IMR-90 (cell line): ENCODE measurements at regions not wholly inside any gene's neighbourhood (a gene's known extent, or its start where the extent isn't known, plus 50 kb on each side); places are given as distances from the start of the nearest gene placed in this dataset.

Experiments used
- ATAC-seq: fragments of 200-7000 bp; cut with Tn5 transposase; 2 replicates; pipeline ENCODE4 v1.9.1; 2020; ENCODE audit warnings: low read depth, mild to moderate bottlenecking, moderate library complexity
- BruUV-seq: library from RNA; stranded (reverse); fragments of 400-500 nt; replicated peaks from 2 replicates; lab custom pipeline; 2021; lab: Mats Ljungman, UMichigan
- CTCF ChIA-PET: fragments of 300-600 bp; formaldehyde crosslinking; extraction: SDS; loops from one replicate; lab custom pipeline; 2021; ENCODE audit warnings: antibody characterized with exemption; lab: Yijun Ruan, JAX
- POLR2A ChIA-PET: fragments of 300-600 bp; sonication (Branson Sonifier 250); formaldehyde crosslinking; loops from one replicate; lab custom pipeline; 2022; ENCODE audit warnings: antibody characterized with exemption; ENCODE audit not compliant: unreplicated experiment; lab: Charles Lee
- DNase-seq: peaks from one replicate; pipeline ENCODE4 v3.0.0; 2013
- H2AFZ ChIP-seq: replicated peaks from 2 replicates; pipeline ENCODE3; 2013; ENCODE audit warnings: low read length, mild to moderate bottlenecking; ENCODE audit not compliant: poor library complexity
- H2AK5ac ChIP-seq: 2 replicates; pipeline ENCODE4 v1.6.1; 2013; ENCODE audit warnings: low read depth, low read length, inconsistent platforms
- H2AK9ac ChIP-seq: replicated peaks from 2 replicates; pipeline ENCODE3; 2013; ENCODE audit warnings: mild to moderate bottlenecking, low read depth, low read length, moderate library complexity; ENCODE audit not compliant: poor library complexity
- H2BK120ac ChIP-seq: 2 replicates; pipeline ENCODE4 v1.6.1; 2013; ENCODE audit warnings: low read depth, low read length, inconsistent platforms
- H2BK15ac ChIP-seq: 3 replicates; pipeline ENCODE4 v1.6.1; 2013; ENCODE audit warnings: low read depth, low read length, inconsistent platforms
- H2BK20ac ChIP-seq: 2 replicates; pipeline ENCODE4 v1.6.1; 2013; ENCODE audit warnings: low read depth, mild to moderate bottlenecking, inconsistent platforms, low read length, moderate library complexity
- H2BK5ac ChIP-seq: 2 replicates; pipeline ENCODE4 v1.6.1; 2013; ENCODE audit warnings: mild to moderate bottlenecking, low read depth, low read length, inconsistent platforms; ENCODE audit not compliant: poor library complexity, severe bottlenecking
- H3K14ac ChIP-seq: replicated peaks from 2 replicates; pipeline ENCODE4 v1.6.1; 2013; ENCODE audit warnings: low read depth, low read length, inconsistent platforms
- H3K18ac ChIP-seq: 2 replicates; pipeline ENCODE4 v1.6.1; 2013; ENCODE audit warnings: low read depth, low read length, control low read depth
- H3K23ac ChIP-seq: 2 replicates; pipeline ENCODE4 v1.6.1; 2013; ENCODE audit warnings: low read depth, low read length, inconsistent platforms
- H3K27ac ChIP-seq: 2 replicates; pipeline ENCODE4 v1.5.1; 2013; ENCODE audit warnings: mild to moderate bottlenecking, control low read depth, low read length; ENCODE audit not compliant: insufficient read depth
- H3K27me3 ChIP-seq: 2 replicates; pipeline ENCODE4 v1.6.1; 2013; ENCODE audit warnings: low read length; ENCODE audit not compliant: control insufficient read depth, insufficient read depth
- H3K36me3 ChIP-seq: 2 replicates; pipeline ENCODE4 v1.6.1; 2013; ENCODE audit warnings: low read length, mixed read lengths; ENCODE audit not compliant: control insufficient read depth, insufficient read depth
- H3K4ac ChIP-seq: 2 replicates; pipeline ENCODE4 v1.6.1; 2013; ENCODE audit warnings: low read depth, low read length, inconsistent platforms
- H3K4me1 ChIP-seq: 2 replicates; pipeline ENCODE4 v1.6.1; 2013; ENCODE audit warnings: low read length, mixed read lengths; ENCODE audit not compliant: control insufficient read depth, insufficient read depth
- H3K4me2 ChIP-seq: 2 replicates; pipeline ENCODE4 v1.6.1; 2013; ENCODE audit warnings: low read depth, mild to moderate bottlenecking, control low read depth, low read length, moderate library complexity
- H3K4me3 ChIP-seq: 2 replicates; pipeline ENCODE4 v1.5.1; 2013; ENCODE audit warnings: low read depth, mild to moderate bottlenecking, control low read depth, low read length, moderate library complexity; ENCODE audit not compliant: insufficient read depth
- H3K56ac ChIP-seq: 2 replicates; pipeline ENCODE4 v1.6.1; 2013; ENCODE audit warnings: low read length, inconsistent platforms; ENCODE audit not compliant: insufficient read depth; ENCODE audit errors: extremely low read depth
- H3K79me1 ChIP-seq, 2 experiments: 2 replicates each; pipeline ENCODE4 v1.6.1; 2013; ENCODE audit warnings: low read length in 2 of 2, inconsistent platforms in 1 of 2, low read depth in 1 of 2
- H3K9ac ChIP-seq: 2 replicates; pipeline ENCODE4 v1.6.1; 2013; ENCODE audit warnings: low read depth, low read length, control low read depth
- H3K9me1 ChIP-seq: 2 replicates; pipeline ENCODE4 v1.6.1; 2013; ENCODE audit warnings: low read length, inconsistent platforms; ENCODE audit not compliant: insufficient read depth
- H3K9me3 ChIP-seq: 2 replicates; pipeline ENCODE4 v1.6.1; 2013; ENCODE audit warnings: low read length; ENCODE audit not compliant: control insufficient read depth, insufficient read depth
- H4K20me1 ChIP-seq: 2 replicates; pipeline ENCODE4 v1.6.1; 2013; ENCODE audit warnings: low read length, inconsistent platforms; ENCODE audit not compliant: insufficient read depth
- H4K5ac ChIP-seq: 2 replicates; pipeline ENCODE4 v1.6.1; 2013; ENCODE audit warnings: mild to moderate bottlenecking, low read depth, low read length, control low read depth
- H4K8ac ChIP-seq, 2 experiments: 2 replicates each; pipeline ENCODE4 v1.6.1; 2013; ENCODE audit warnings: low read depth in 2 of 2, low read length in 2 of 2, control low read depth in 1 of 2, inconsistent platforms in 1 of 2
- H4K91ac ChIP-seq: 2 replicates; pipeline ENCODE4 v1.6.1; 2013; ENCODE audit warnings: low read depth, low read length, inconsistent platforms; ENCODE audit not compliant: insufficient read depth
- BHLHE40 ChIP-seq: fragments of 150-350 bp; IDR thresholded peaks from 2 replicates; pipeline ENCODE4 v1.6.1; 2016; ENCODE audit warnings: mild to moderate bottlenecking, low read depth, low read length
- CTCF ChIP-seq: conservative IDR thresholded peaks from 2 replicates; pipeline ENCODE4 v1.5.1; 2012; ENCODE audit warnings: mild to moderate bottlenecking, low read depth, low read length, improper control_type of control experiment
- ELK1 ChIP-seq: fragments of 150-350 bp; IDR thresholded peaks from 2 replicates; pipeline ENCODE4 v1.6.1; 2016; ENCODE audit warnings: low read depth, mild to moderate bottlenecking, low read length, moderate library complexity, borderline replicate concordance
- MAFK ChIP-seq: IDR thresholded peaks from 2 replicates; pipeline ENCODE4 v1.6.1; 2012; ENCODE audit warnings: low read depth, low read length, improper control_type of control experiment
- NFE2L2 ChIP-seq: fragments of 150-350 bp; IDR thresholded peaks from 2 replicates; pipeline ENCODE4 v1.6.1; 2016; ENCODE audit warnings: low read depth, mild to moderate bottlenecking, low read length
- RAD21 ChIP-seq: IDR thresholded peaks from 2 replicates; pipeline ENCODE4 v1.6.1; 2012; ENCODE audit warnings: low read length, improper control_type of control experiment
- RCOR1 ChIP-seq: IDR thresholded peaks from 2 replicates; pipeline ENCODE4 v1.6.1; 2012; ENCODE audit warnings: mild to moderate bottlenecking, low read length, improper control_type of control experiment; ENCODE audit not compliant: insufficient replicate concordance
- SMC3 ChIP-seq: fragments of 150-350 bp; IDR thresholded peaks from 2 replicates; pipeline ENCODE4 v1.6.1; 2016; ENCODE audit warnings: low read depth, mild to moderate bottlenecking, antibody characterized with exemption, low read length, moderate library complexity
- USF2 ChIP-seq: fragments of 150-350 bp; IDR thresholded peaks from 2 replicates; pipeline ENCODE4 v1.6.1; 2017; ENCODE audit warnings: mild to moderate bottlenecking, antibody characterized with exemption, low read length, low read depth
- WGBS, 2 experiments: methylation state at CpG; one replicate each; pipeline versions ENCODE4 v1.1.5 to v1.1.7; 2013; ENCODE audit warnings: missing lambda C conversion rate in 2 of 2; ENCODE audit not compliant: insufficient read length in 1 of 2; ENCODE audit errors: extremely low coverage in 2 of 2; 5-methylcytosine and 5-hydroxymethylcytosine counted together
- dilution Hi-C: fragments of 300-500 bp; cut with HindIII; formaldehyde crosslinking; loops from one replicate; pipeline ENCODE4 v1.14.3; 2018; ENCODE audit warnings: low sequenced_read_pairs; ENCODE audit not compliant: unreplicated experiment
- in situ Hi-C: fragments of 300-500 bp; cut with MboI; formaldehyde crosslinking; loops from 3 replicates; pipeline ENCODE4 v1.14.3; 2019; ENCODE audit warnings: low sequenced_read_pairs, inconsistent platforms, mixed read lengths
- intact Hi-C: fragments of 100-400 bp; cut with micrococcal nuclease; formaldehyde crosslinking; loops from 2 replicates; pipeline ENCODE4 v1.10.0; 2022

GRCh38 chr20:56857950-56858349 is 228.8 kb downstream of the TFAP2C start:
- Histone ChIP-seq H3K4me2 (no peak overlapping the region), H3K27ac (no peak overlapping the region), H2BK15ac (no peak overlapping the region), H2AK5ac (no peak overlapping the region), H2AK9ac (no peak overlapping the region), H3K9me1 (no peaks in the 10 kb centered on the region), H3K4ac (no peak overlapping the region), H4K20me1 (no peaks in the 10 kb centered on the region), H4K5ac (no peak overlapping the region), H3K18ac (no peak overlapping the region), H4K8ac (no peak overlapping the region), H2BK5ac (no peak overlapping the region), H2BK120ac (no peak overlapping the region), H3K4me1 (no peaks in the 10 kb centered on the region), H3K23ac (no peak overlapping the region), H3K4me3 (no peak overlapping the region), H3K9me3 (no peaks in the 10 kb centered on the region), H3K56ac (no peak overlapping the region), H3K79me1 (no peaks in the 10 kb centered on the region), H2BK20ac (no peak overlapping the region), H3K27me3 (peaks cover 4% of the 10 kb centered on the region), H3K9ac (no peak overlapping the region), H3K36me3 (no peaks in the 10 kb centered on the region), H3K14ac (no peak overlapping the region), H2AFZ (no peak overlapping the region), H4K91ac (no peak overlapping the region)
- WGBS, 2 experiments, result 33% methylated on average over 1 of the region's 8 CpGs; no CpG with 5 or more reads in 1 of the 2 experiments
- ChIA-PET POLR2A (no interaction called here), CTCF (no interaction called here)
- dilution Hi-C loops (no loop called here), intact Hi-C loops (no loop called here), in situ Hi-C loops (no loop called here)
- TF ChIP-seq MAFK (no peak), RAD21 (no peak), SMC3 (no peak), ELK1 (no peak), BHLHE40 (no peak), USF2 (no peak), RCOR1 (no peak), NFE2L2 (no peak), CTCF (no peak)
- no TSS peak for BruUV-seq
- ATAC-seq (no peak), DNase-seq (no peak)
